ENCODE measurements at regions not wholly inside any gene's neighbourhood (a gene's known extent, or its start where the extent isn't known, plus 50 kb on each side); places are given as distances from the start of the nearest gene placed in this dataset.

DNA sequence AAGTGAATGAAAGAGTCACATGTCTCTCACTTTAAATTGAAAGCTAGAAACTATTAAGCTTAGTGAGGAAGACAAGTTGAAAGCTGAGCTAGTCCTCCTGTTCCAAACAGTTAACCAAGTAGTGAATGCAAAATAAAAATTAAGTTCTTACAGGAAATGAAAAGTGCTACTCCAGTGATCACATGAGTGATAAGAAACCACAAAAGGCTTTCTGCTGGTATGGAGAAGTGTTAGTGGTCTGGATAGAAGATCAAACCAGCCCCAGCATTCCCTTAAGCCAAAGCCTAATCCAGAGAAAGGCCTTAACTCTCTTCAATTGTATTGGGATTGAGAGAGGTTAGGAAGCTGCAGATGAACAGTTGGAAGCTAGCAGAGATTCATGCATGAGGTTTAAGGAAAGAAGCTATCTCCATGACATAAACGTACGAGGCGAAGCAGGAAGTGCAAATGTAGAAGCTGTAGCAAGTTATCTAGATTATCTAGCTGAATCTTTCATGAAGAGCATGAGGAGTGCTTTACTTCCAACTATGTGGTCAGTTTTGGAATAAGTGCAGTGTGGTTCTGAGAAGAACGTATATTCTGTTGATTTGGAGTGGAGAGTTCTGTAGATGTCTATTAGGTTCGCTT is 261.6 kb downstream of the MDFIC start:
- H3K79me2 ChIP-seq (ENCODE audit: insufficient read depth, low read depth, low read length) = no peaks in the 10 kb centered on the region
- H4K20me1 ChIP-seq (ENCODE audit: insufficient read depth, low read length) = no peaks in the 10 kb centered on the region
- TF ChIP-seq EZH2phosphoT487 (IDR thresholded peaks at IDR 0.05; ENCODE audit: borderline replicate concordance, low read depth, low read length) = no peak
- TF ChIP-seq, protein P1, sequence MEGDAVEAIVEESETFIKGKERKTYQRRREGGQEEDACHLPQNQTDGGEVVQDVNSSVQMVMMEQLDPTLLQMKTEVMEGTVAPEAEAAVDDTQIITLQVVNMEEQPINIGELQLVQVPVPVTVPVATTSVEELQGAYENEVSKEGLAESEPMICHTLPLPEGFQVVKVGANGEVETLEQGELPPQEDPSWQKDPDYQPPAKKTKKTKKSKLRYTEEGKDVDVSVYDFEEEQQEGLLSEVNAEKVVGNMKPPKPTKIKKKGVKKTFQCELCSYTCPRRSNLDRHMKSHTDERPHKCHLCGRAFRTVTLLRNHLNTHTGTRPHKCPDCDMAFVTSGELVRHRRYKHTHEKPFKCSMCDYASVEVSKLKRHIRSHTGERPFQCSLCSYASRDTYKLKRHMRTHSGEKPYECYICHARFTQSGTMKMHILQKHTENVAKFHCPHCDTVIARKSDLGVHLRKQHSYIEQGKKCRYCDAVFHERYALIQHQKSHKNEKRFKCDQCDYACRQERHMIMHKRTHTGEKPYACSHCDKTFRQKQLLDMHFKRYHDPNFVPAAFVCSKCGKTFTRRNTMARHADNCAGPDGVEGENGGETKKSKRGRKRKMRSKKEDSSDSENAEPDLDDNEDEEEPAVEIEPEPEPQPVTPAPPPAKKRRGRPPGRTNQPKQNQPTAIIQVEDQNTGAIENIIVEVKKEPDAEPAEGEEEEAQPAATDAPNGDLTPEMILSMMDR (conservative IDR thresholded peaks at IDR 0.05; ENCODE audit: low read length) = no peak
- H2AFZ ChIP-seq (ENCODE audit: low read length) = no peak overlapping the region
- no peaks in the 10 kb centered on the region for H3K4me1 ChIP-seq (ENCODE audit: insufficient read depth, low read length, poor library complexity, severe bottlenecking)
- POLR2A ChIA-PET = interaction anchor here (0.7 to 1.0 kb wide), 2 partner anchors 12 to 799 kb away, joined by 3 read pairs; no protein-coding TSS in a partner anchor
- H3K4me3 ChIP-seq (ENCODE audit: low read depth, low read length, poor library complexity, severe bottlenecking) = no peak overlapping the region
- no peaks in the 10 kb centered on the region for H3K36me3 ChIP-seq (ENCODE audit: insufficient read depth, low read length)
- no peaks in the 10 kb centered on the region for H3K9me3 ChIP-seq (ENCODE audit: low read length)
- H3K9me2 ChIP-seq (ENCODE audit: insufficient read depth, low read length) = no peaks in the 10 kb centered on the region
- no peak overlapping the region for H3K27ac ChIP-seq (ENCODE audit: low read depth, low read length, poor library complexity, severe bottlenecking)
- no TSS peak for BruUV-seq (replicated peaks)
- no peak overlapping the region for H3K4me2 ChIP-seq (ENCODE audit: low read length)
- intact Hi-C loops (cut with micrococcal nuclease; ENCODE audit: unreplicated experiment) = no loop called here
- no peak for DNase-seq (ENCODE audit: low spot score)
- CTCF ChIA-PET (ENCODE audit: unreplicated experiment) = no interaction called here

DNA sequence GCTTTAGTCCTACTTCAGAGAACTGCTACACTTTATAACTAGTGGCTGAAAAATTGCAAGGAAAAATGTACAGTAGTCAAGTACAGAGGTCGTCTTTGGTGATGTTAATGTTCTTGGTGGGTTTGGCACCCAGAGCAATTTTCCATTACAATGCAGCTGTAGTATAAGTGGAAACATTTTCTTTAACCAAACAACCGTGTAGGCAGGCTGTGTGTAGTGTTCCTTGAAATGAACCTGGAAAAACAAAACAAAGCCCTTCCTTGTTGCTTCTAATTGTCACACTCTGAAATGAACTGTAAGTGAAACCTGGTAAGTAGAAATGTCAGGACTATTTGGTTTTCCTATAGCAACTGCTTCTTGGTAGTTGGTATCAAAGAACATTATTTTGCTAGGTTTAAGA is 256.9 kb downstream of the MDFIC start:
- no peak for DNase-seq (ENCODE audit: low spot score)
- intact Hi-C loops (cut with micrococcal nuclease; ENCODE audit: unreplicated experiment) = no loop called here
- no peaks in the 10 kb centered on the region for H3K9me3 ChIP-seq (ENCODE audit: low read length)

DNA sequence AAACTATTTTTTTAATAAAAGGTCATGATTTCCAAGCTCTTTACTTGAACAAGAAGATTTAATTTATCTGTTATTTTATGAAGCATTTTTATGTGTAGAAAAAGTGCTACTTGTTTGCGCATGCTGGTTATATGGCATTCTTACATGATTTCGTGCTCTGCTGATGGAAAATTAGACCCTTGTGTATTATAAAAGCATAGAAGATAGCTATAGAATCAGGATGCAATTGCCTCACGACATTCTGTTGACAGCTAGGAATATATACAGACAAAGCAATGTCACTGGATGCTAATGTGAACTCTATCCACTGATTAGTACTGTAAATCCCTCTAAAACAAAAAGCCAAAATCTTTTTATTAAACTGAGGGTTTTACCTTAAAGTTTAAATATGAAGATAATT is 255.9 kb downstream of the MDFIC start:
- POLR2A ChIA-PET = interaction anchor here (0.5 kb wide), 1 partner anchor 32 kb away, joined by 4 read pairs; no protein-coding TSS in a partner anchor
- H3K9me3 ChIP-seq (ENCODE audit: low read length) = no peaks in the 10 kb centered on the region
- CTCF ChIA-PET (ENCODE audit: unreplicated experiment) = no interaction called here
- intact Hi-C loops (cut with micrococcal nuclease; ENCODE audit: unreplicated experiment) = no loop called here
- H3K79me2 ChIP-seq (ENCODE audit: insufficient read depth, low read depth, low read length) = no peaks in the 10 kb centered on the region
- H3K4me1 ChIP-seq (ENCODE audit: insufficient read depth, low read length, poor library complexity, severe bottlenecking) = no peaks in the 10 kb centered on the region
- no peak overlapping the region for H2AFZ ChIP-seq (ENCODE audit: low read length)
- no TSS peak for BruUV-seq (replicated peaks)
- no peak overlapping the region for H3K27ac ChIP-seq (ENCODE audit: low read depth, low read length, poor library complexity, severe bottlenecking)
- TF ChIP-seq, protein P1 (conservative IDR thresholded peaks at IDR 0.05; ENCODE audit: low read length) = no peak
- no peak for TF ChIP-seq EZH2phosphoT487 (IDR thresholded peaks at IDR 0.05; ENCODE audit: borderline replicate concordance, low read depth, low read length)
- H3K9me2 ChIP-seq (ENCODE audit: insufficient read depth, low read length) = no peaks in the 10 kb centered on the region
- H4K20me1 ChIP-seq (ENCODE audit: insufficient read depth, low read length) = no peaks in the 10 kb centered on the region
- H3K4me2 ChIP-seq (ENCODE audit: low read length) = no peak overlapping the region
- DNase-seq (ENCODE audit: low spot score) = no peak
- no peaks in the 10 kb centered on the region for H3K36me3 ChIP-seq (ENCODE audit: insufficient read depth, low read length)
- H3K4me3 ChIP-seq (ENCODE audit: low read depth, low read length, poor library complexity, severe bottlenecking) = no peak overlapping the region

More for the DNA sequence above, 256.9 kb downstream of the MDFIC start:
- BruUV-seq (replicated peaks) = no TSS peak
- Histone ChIP-seq H3K36me3 (ENCODE audit: insufficient read depth, low read length) (no peaks in the 10 kb centered on the region), H4K20me1 (ENCODE audit: insufficient read depth, low read length) (no peaks in the 10 kb centered on the region), H3K9me2 (ENCODE audit: insufficient read depth, low read length) (no peaks in the 10 kb centered on the region), H3K4me2 (ENCODE audit: low read length) (no peak overlapping the region), H3K4me3 (ENCODE audit: low read depth, low read length, poor library complexity, severe bottlenecking) (no peak overlapping the region), H3K79me2 (ENCODE audit: insufficient read depth, low read depth, low read length) (no peaks in the 10 kb centered on the region), H2AFZ (ENCODE audit: low read length) (no peak overlapping the region), H3K27ac (ENCODE audit: low read depth, low read length, poor library complexity, severe bottlenecking) (no peak overlapping the region), H3K4me1 (ENCODE audit: insufficient read depth, low read length, poor library complexity, severe bottlenecking) (no peaks in the 10 kb centered on the region)
- ChIA-PET POLR2A (no interaction called here), CTCF (ENCODE audit: unreplicated experiment) (no interaction called here)
- TF ChIP-seq EZH2phosphoT487 (IDR thresholded peaks at IDR 0.05; ENCODE audit: borderline replicate concordance, low read depth, low read length) = no peak
- TF ChIP-seq, protein P1 (conservative IDR thresholded peaks at IDR 0.05; ENCODE audit: low read length) = no peak
